Astrocyte (in vitro differentiated cells and primary cell): ENCODE measurements at regions not wholly inside any gene's neighbourhood (a gene's known extent, or its start where the extent isn't known, plus 50 kb on each side); places are given as distances from the start of the nearest gene placed in this dataset.

Experiments
- DNase-seq: peaks from one replicate; pipeline ENCODE4 v3.0.0-alpha.2; 2010; ENCODE audit warnings: low read depth
- FAIRE-seq: peaks from 2 replicates; lab custom pipeline; 2011; peaks lifted over from hg19 to GRCh38; lab: Jason Lieb, UNC
- H2AFZ ChIP-seq: 2 replicates; pipeline ENCODE4 v1.6.0; 2012; ENCODE audit warnings: low read depth, low read length, inconsistent platforms
- H3K27ac ChIP-seq: 2 replicates; pipeline ENCODE4 v1.5.1; 2011; ENCODE audit warnings: low read depth, low read length, inconsistent platforms
- H3K27me3 ChIP-seq: 2 replicates; pipeline ENCODE4 v1.6.0; 2011; ENCODE audit warnings: low read length, inconsistent platforms; ENCODE audit not compliant: insufficient read depth
- H3K36me3 ChIP-seq: 2 replicates; pipeline ENCODE4 v1.5.1; 2011; ENCODE audit warnings: low read length, inconsistent platforms; ENCODE audit not compliant: insufficient read depth
- H3K4me1 ChIP-seq: 2 replicates; pipeline ENCODE4 v1.5.1; 2011; ENCODE audit warnings: low read length, inconsistent platforms; ENCODE audit not compliant: insufficient read depth
- H3K4me2 ChIP-seq: 2 replicates; pipeline ENCODE4 v1.6.0; 2012; ENCODE audit warnings: low read length, inconsistent platforms
- H3K4me3 ChIP-seq: 2 replicates; pipeline ENCODE4 v1.5.1; 2011; ENCODE audit warnings: low read depth, mild to moderate bottlenecking, low read length, inconsistent platforms; ENCODE audit not compliant: insufficient read depth
- H3K79me2 ChIP-seq: 2 replicates; pipeline ENCODE4 v1.6.0; 2012; ENCODE audit warnings: mild to moderate bottlenecking, low read length, inconsistent platforms; ENCODE audit not compliant: insufficient read depth
- H3K9ac ChIP-seq: 2 replicates; pipeline ENCODE4 v1.6.0; 2012; ENCODE audit warnings: mild to moderate bottlenecking, low read length, inconsistent platforms
- H3K9me3 ChIP-seq: 2 replicates; pipeline ENCODE4 v1.5.1; 2012; ENCODE audit warnings: low read depth, mild to moderate bottlenecking, low read length, inconsistent platforms; ENCODE audit not compliant: insufficient read depth
- H4K20me1 ChIP-seq: 2 replicates; pipeline ENCODE4 v1.6.0; 2012; ENCODE audit warnings: low read length, inconsistent platforms; ENCODE audit not compliant: insufficient read depth
- H3K27ac Mint-ChIP-seq: one replicate; pipeline ENCODE4 v1.8.0; 2021; ENCODE audit warnings: mild to moderate bottlenecking, mixed read lengths; ENCODE audit not compliant: unreplicated experiment
- H3K27me3 Mint-ChIP-seq: one replicate; pipeline ENCODE4 v1.8.0; 2021; ENCODE audit warnings: low read depth, mixed read lengths; ENCODE audit not compliant: unreplicated experiment
- H3K36me3 Mint-ChIP-seq: one replicate; pipeline ENCODE4 v1.8.0; 2021; ENCODE audit warnings: low read depth, mixed read lengths; ENCODE audit not compliant: unreplicated experiment
- H3K4me1 Mint-ChIP-seq: one replicate; pipeline ENCODE4 v1.8.0; 2021; ENCODE audit warnings: low read depth, mixed read lengths; ENCODE audit not compliant: unreplicated experiment
- H3K4me3 Mint-ChIP-seq: one replicate; pipeline ENCODE4 v1.8.0; 2021; ENCODE audit warnings: mild to moderate bottlenecking, moderate library complexity, mixed read lengths; ENCODE audit not compliant: unreplicated experiment
- H3K9me3 Mint-ChIP-seq: one replicate; pipeline ENCODE4 v1.8.0; 2021; ENCODE audit warnings: mild to moderate bottlenecking, mixed read lengths; ENCODE audit not compliant: unreplicated experiment
- CTCF ChIP-seq: IDR thresholded peaks from 2 replicates; pipeline ENCODE4 v1.5.1; 2011; ENCODE audit warnings: low read depth, mild to moderate bottlenecking, inconsistent platforms, low read length, moderate library complexity; ENCODE audit not compliant: insufficient read depth
- EZH2 ChIP-seq: IDR thresholded peaks from 2 replicates; pipeline ENCODE4 v1.6.1; 2012; ENCODE audit warnings: mild to moderate bottlenecking, low read length, inconsistent platforms; ENCODE audit not compliant: insufficient read depth

GRCh38 chr18:53800171-53800570 is 424.3 kb downstream of the MBD2 start:
- Mint-ChIP-seq H3K27me3 (no peaks in the 10 kb centered on the region), H3K27ac (no peak overlapping the region), H3K4me1 (peaks cover 24% of the 10 kb centered on the region), H3K36me3 (no peaks in the 10 kb centered on the region), H3K9me3 (peaks cover 2% of the 10 kb centered on the region), H3K4me3 (no peak overlapping the region)
- Histone ChIP-seq H3K9ac (no peak overlapping the region), H3K9me3 (no peaks in the 10 kb centered on the region), H3K4me1 (peaks cover 14% of the 10 kb centered on the region), H3K36me3 (no peaks in the 10 kb centered on the region), H2AFZ (no peak overlapping the region), H3K27ac (no peak overlapping the region), H3K79me2 (no peaks in the 10 kb centered on the region), H3K4me3 (no peak overlapping the region), H3K4me2 (no peak overlapping the region), H4K20me1 (no peaks in the 10 kb centered on the region), H3K27me3 (no peaks in the 10 kb centered on the region)
- no peak for DNase-seq
- TF ChIP-seq EZH2, result no peak
- no peak for FAIRE-seq

GRCh38 chr18:53799134-53799533 is 425.3 kb downstream of the MBD2 start:
- Mint-ChIP-seq H3K9me3 (peaks cover 2% of the 10 kb centered on the region), H3K36me3 (no peaks in the 10 kb centered on the region), H3K4me3 (no peak overlapping the region), H3K27ac (no peak overlapping the region), H3K4me1 (peaks cover 27% of the 10 kb centered on the region), H3K27me3 (no peaks in the 10 kb centered on the region)
- Histone ChIP-seq H2AFZ (no peak overlapping the region), H3K9me3 (no peaks in the 10 kb centered on the region), H4K20me1 (no peaks in the 10 kb centered on the region), H3K27me3 (no peaks in the 10 kb centered on the region), H3K9ac (no peak overlapping the region), H3K4me3 (no peak overlapping the region), H3K4me1 (peaks cover 14% of the 10 kb centered on the region), H3K79me2 (no peaks in the 10 kb centered on the region), H3K4me2 (no peak overlapping the region), H3K27ac (no peak overlapping the region), H3K36me3 (no peaks in the 10 kb centered on the region)
- FAIRE-seq, result peak; percentile 49
- TF ChIP-seq CTCF, result no peak
- TF ChIP-seq EZH2, result no peak
- peak; percentile 39 for DNase-seq

DNA sequence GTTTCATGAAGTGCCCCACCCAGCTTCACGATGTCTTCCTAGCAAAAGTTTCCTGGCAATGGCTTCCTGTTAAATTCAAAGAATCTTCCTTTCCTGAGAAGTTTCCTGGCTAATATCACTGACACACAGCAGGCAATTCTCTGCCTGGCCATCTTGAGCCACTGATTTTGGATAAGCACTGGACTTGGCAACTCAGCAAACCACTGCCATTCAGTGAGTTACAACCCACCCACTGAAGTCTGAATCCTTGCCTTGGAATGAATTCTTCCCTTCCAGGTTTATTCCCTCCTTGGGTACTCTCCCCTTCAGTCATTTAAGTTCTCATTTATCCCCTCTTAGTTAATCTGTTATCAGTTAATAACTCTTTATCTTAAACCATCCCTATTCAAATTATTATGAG is 426.0 kb downstream of the MBD2 start:
- DNase-seq, result peak; percentile 66
- Mint-ChIP-seq H3K27ac (peak overlapping the region; percentile 43), H3K4me1 (peaks cover 27% of the 10 kb centered on the region), H3K36me3 (no peaks in the 10 kb centered on the region), H3K9me3 (peaks cover 4% of the 10 kb centered on the region), H3K27me3 (no peaks in the 10 kb centered on the region), H3K4me3 (peak overlapping the region; percentile 25)
- H4K20me1 ChIP-seq, result no peaks in the 10 kb centered on the region
- H3K79me2 ChIP-seq, result no peaks in the 10 kb centered on the region
- H3K4me1 ChIP-seq, result peaks cover 14% of the 10 kb centered on the region
- H3K9ac ChIP-seq, result no peak overlapping the region
- no peak overlapping the region for H3K27ac ChIP-seq
- no peak overlapping the region for H3K4me3 ChIP-seq
- H3K36me3 ChIP-seq, result no peaks in the 10 kb centered on the region
- FAIRE-seq, result no peak
- H3K4me2 ChIP-seq, result no peak overlapping the region
- TF ChIP-seq EZH2 (no peak), CTCF (no peak)
- no peaks in the 10 kb centered on the region for H3K27me3 ChIP-seq
- no peak overlapping the region for H2AFZ ChIP-seq
- no peaks in the 10 kb centered on the region for H3K9me3 ChIP-seq
